OCI-LY3 (cell line): ENCODE measurements at regions not wholly inside any gene's neighbourhood (a gene's known extent, or its start where the extent isn't known, plus 50 kb on each side); places are given as distances from the start of the nearest gene placed in this dataset.

Source experiments
- H2AFZ ChIP-seq: fragments of 200-600, 300-600 bp; shearing (Covaris generic); 2 replicates; pipeline ENCODE4 v1.6.0; 2014; ENCODE audit warnings: antibody characterized with exemption, low read depth, low read length
- H3K27ac ChIP-seq: fragments of 200-600, 300-600 bp; sonication (generic); 2 replicates; pipeline ENCODE4 v1.5.1; 2014; ENCODE audit warnings: mild to moderate bottlenecking, low read length, moderate library complexity, mixed read lengths
- H3K27me3 ChIP-seq: fragments of 200-600, 300-600 bp; sonication (generic); 2 replicates; pipeline ENCODE4 v1.6.1; 2014; ENCODE audit warnings: low read depth, low read length, mixed read lengths
- H3K36me3 ChIP-seq: fragments of 200-600, 300-600 bp; sonication (generic); replicated peaks from 2 replicates; pipeline ENCODE3; 2014; ENCODE audit warnings: low read depth, low read length, mixed read lengths
- H3K4me1 ChIP-seq: fragments of 300-600, 200-600 bp; sonication (generic); 2 replicates; pipeline ENCODE4 v1.6.1; 2014; ENCODE audit warnings: low read length, mixed read lengths
- H3K4me2 ChIP-seq: fragments of 200-600, 300-600 bp; sonication (generic); 2 replicates; pipeline ENCODE4 v1.6.1; 2014; ENCODE audit warnings: low read length, mixed read lengths
- H3K4me3 ChIP-seq: fragments of 300-600, 200-600 bp; sonication (generic); 2 replicates; pipeline ENCODE4 v1.5.1; 2014; ENCODE audit warnings: antibody characterized with exemption, mild to moderate bottlenecking, low read length, moderate library complexity
- H3K79me2 ChIP-seq: fragments of 300-600, 200-600 bp; shearing (Covaris generic); 2 replicates; pipeline ENCODE4 v1.6.1; 2014; ENCODE audit warnings: mild to moderate bottlenecking, low read length, mixed read lengths
- H3K9ac ChIP-seq: fragments of 300-600, 200-600 bp; shearing (Covaris generic); 2 replicates; pipeline ENCODE4 v1.6.0; 2014; ENCODE audit warnings: mild to moderate bottlenecking, low read length, moderate library complexity
- H3K9me3 ChIP-seq: fragments of 200-600, 300-600 bp; shearing (Covaris generic); 2 replicates; pipeline ENCODE4 v1.6.1; 2014; ENCODE audit warnings: low read length, mixed read lengths; ENCODE audit not compliant: insufficient read depth
- H4K20me1 ChIP-seq: fragments of 200-600, 300-600 bp; sonication (generic); 2 replicates; pipeline ENCODE4 v1.6.1; 2016; ENCODE audit warnings: low read length, mixed read lengths; ENCODE audit not compliant: insufficient read depth
- EZH2phosphoT487 ChIP-seq: fragments of 200-600 bp; shearing (Covaris generic); IDR thresholded peaks from 2 replicates; pipeline ENCODE4 v1.6.1; 2018; ENCODE audit warnings: antibody characterized with exemption, mixed run types, low read depth
- TF ChIP-seq, protein P1 (sequence below): fragments of 200-600, 300-600 bp; sonication (generic); IDR thresholded peaks from 2 replicates; pipeline ENCODE4 v1.5.1; 2014; ENCODE audit warnings: antibody characterized with exemption, low read length, low read depth

DNA sequence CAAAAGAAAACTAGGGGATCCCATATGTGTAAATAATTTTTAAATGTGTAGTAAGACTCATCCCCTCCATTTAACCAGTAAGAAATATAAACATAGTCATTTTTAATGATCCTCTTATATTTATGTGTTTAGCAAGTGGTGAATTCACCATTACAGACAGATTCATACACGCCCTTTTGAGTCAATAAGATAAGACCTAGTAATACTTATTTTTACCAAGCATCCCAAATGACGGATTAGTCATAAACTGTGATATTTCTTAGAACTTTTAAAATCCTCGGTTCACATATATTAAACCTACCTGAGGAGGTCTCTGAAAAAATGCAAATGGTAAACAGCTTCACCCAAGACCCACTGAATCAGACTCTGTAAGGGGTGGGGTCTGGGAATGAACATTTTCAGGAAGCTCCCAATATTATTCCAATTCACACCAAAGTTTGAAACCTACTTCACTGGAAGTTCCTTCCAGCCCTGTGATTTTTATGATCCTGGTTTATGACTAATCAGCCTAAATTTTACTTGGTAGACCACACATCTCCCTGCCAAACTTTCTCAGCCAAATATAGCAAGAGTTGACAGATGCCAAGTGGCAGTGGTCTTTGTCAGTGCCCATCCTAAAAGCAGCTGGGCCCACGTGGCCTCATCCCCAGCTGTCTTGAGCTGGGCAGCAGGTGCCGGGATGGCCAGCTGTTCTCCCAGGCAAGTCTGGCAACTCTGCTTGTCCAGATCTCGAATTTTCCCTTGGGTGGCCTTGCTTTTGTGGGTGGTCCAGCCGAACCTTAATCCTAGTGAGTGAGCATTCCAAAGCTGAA, 559.0 kb upstream of the RGMB start:
- H2AFZ ChIP-seq: no peak overlapping the region
- H3K27ac ChIP-seq: no peak overlapping the region
- no peak overlapping the region for H3K9ac ChIP-seq
- H3K4me2 ChIP-seq: no peak overlapping the region
- no peaks in the 10 kb centered on the region for H3K27me3 ChIP-seq
- no peaks in the 10 kb centered on the region for H3K79me2 ChIP-seq
- no peak for TF ChIP-seq EZH2phosphoT487
- no peaks in the 10 kb centered on the region for H3K36me3 ChIP-seq
- H3K9me3 ChIP-seq: no peaks in the 10 kb centered on the region
- H3K4me3 ChIP-seq: no peak overlapping the region
- H3K4me1 ChIP-seq: peaks cover 18% of the 10 kb centered on the region
- H4K20me1 ChIP-seq: no peaks in the 10 kb centered on the region

DNA sequence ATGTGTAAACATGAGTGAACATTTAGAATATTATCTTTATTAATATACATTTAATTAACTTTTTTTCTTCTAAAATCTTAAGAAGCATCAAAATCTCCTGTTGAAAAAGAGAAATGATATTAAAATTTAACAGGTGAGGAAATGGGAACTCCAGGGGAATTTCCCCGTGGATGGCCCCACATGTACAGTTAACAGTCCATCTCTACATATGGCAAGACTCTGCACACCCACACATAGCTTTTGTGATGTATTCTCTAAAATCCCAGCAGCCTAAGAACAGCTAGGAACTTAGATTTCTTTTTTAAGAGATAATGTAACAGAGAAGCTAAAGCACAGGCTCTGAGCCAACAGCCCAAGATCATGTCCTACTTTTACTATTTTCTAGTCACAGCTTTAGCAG, 556.3 kb upstream of the RGMB start:
- H3K4me3 ChIP-seq: no peak overlapping the region
- H2AFZ ChIP-seq: 0 out of 2 replicates have a peak overlapping the region, but pooled peaks have one; percentile 25
- TF ChIP-seq, protein P1, sequence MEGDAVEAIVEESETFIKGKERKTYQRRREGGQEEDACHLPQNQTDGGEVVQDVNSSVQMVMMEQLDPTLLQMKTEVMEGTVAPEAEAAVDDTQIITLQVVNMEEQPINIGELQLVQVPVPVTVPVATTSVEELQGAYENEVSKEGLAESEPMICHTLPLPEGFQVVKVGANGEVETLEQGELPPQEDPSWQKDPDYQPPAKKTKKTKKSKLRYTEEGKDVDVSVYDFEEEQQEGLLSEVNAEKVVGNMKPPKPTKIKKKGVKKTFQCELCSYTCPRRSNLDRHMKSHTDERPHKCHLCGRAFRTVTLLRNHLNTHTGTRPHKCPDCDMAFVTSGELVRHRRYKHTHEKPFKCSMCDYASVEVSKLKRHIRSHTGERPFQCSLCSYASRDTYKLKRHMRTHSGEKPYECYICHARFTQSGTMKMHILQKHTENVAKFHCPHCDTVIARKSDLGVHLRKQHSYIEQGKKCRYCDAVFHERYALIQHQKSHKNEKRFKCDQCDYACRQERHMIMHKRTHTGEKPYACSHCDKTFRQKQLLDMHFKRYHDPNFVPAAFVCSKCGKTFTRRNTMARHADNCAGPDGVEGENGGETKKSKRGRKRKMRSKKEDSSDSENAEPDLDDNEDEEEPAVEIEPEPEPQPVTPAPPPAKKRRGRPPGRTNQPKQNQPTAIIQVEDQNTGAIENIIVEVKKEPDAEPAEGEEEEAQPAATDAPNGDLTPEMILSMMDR: no peak
- no peak for TF ChIP-seq EZH2phosphoT487
- no peak overlapping the region; the same call in 1 of the 2 replicates for H3K27ac ChIP-seq
- no peaks in the 10 kb centered on the region for H3K36me3 ChIP-seq
- H3K4me2 ChIP-seq: peak overlapping the region; percentile 24
- H3K79me2 ChIP-seq: no peaks in the 10 kb centered on the region
- peaks cover 18% of the 10 kb centered on the region for H3K4me1 ChIP-seq
- H4K20me1 ChIP-seq: no peaks in the 10 kb centered on the region
- no peak overlapping the region for H3K9ac ChIP-seq
- H3K9me3 ChIP-seq: no peaks in the 10 kb centered on the region
- no peaks in the 10 kb centered on the region for H3K27me3 ChIP-seq

DNA sequence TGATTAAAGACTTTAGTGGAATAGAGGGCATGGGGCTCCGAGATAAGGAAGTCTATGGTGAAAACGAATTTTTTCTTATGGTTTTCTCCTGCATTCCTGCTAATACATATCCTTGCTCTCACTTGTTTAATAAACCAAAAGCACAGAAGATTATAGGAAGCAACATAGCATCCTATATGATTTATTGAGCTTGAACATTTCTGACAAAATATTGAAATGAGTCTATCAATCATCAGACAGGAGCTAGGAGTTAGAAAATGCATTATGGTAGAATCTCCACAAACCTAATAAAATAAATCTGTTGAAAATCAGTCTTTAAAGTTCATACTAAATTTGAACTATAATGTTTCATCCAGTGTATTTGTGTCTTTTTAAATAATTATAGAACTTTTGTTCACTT, 554.6 kb upstream of the RGMB start:
- Histone ChIP-seq H4K20me1 (no peaks in the 10 kb centered on the region), H3K4me3 (no peak overlapping the region), H3K4me1 (peaks cover 18% of the 10 kb centered on the region), H3K27ac (no peak overlapping the region), H3K27me3 (no peaks in the 10 kb centered on the region), H3K4me2 (no peak overlapping the region), H2AFZ (no peak overlapping the region), H3K79me2 (no peaks in the 10 kb centered on the region), H3K9ac (no peak overlapping the region), H3K36me3 (no peaks in the 10 kb centered on the region), H3K9me3 (no peaks in the 10 kb centered on the region)
- no peak for TF ChIP-seq EZH2phosphoT487
- TF ChIP-seq, protein P1: no peak

DNA sequence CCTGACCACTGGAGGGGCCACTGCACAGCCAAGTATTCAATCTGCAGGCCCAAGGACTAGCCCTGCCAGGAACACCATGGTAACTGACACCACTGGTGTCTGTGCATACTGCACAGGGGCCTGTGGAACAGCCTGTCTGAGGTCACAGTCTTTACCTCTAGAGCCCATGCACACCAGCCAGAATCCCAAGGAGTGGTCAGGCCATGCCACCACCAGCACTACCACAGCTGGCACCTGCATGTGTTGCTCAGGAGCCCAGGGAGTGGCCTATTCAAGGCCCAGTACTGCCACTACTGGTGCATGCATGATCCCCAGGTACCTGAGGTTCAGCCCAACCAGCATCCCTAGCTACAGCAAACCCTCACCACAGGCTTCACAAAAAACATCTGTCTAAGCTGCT, 546.0 kb upstream of the RGMB start:
- H3K4me3 ChIP-seq: no peak overlapping the region
- no peaks in the 10 kb centered on the region for H3K36me3 ChIP-seq
- H3K27ac ChIP-seq: no peak overlapping the region
- TF ChIP-seq EZH2phosphoT487: no peak
- TF ChIP-seq, protein P1: no peak
- no peaks in the 10 kb centered on the region for H3K79me2 ChIP-seq
- no peak overlapping the region for H3K9ac ChIP-seq
- H2AFZ ChIP-seq: no peak overlapping the region
- H3K9me3 ChIP-seq: no peaks in the 10 kb centered on the region
- H3K4me1 ChIP-seq: no peaks in the 10 kb centered on the region
- H3K4me2 ChIP-seq: no peak overlapping the region
- no peaks in the 10 kb centered on the region for H3K27me3 ChIP-seq
- H4K20me1 ChIP-seq: no peaks in the 10 kb centered on the region
